Transverse colon (tissue), 4 donors: ENCODE measurements at regions not wholly inside any gene's neighbourhood (a gene's known extent, or its start where the extent isn't known, plus 50 kb on each side); places are given as distances from the start of the nearest gene placed in this dataset.

Experiments
- DNase-seq: peaks from one replicate; pipeline ENCODE4 v3.0.0-alpha.2; 2019
- H3K27ac ChIP-seq, 4 donors: fragments of 200-600 bp; sonication (generic); 2 replicates each; pipeline ENCODE4 v1.5.1; 2016 to 2018; ENCODE audit warnings: inconsistent platforms in 4 of 4
- H3K27me3 ChIP-seq: fragments of 200-600 bp; sonication (generic); 2 replicates; pipeline ENCODE4 v1.5.1; 2017; ENCODE audit warnings: inconsistent platforms
- H3K36me3 ChIP-seq, 4 donors: fragments of 200-600 bp; sonication (generic); 2 replicates each; pipeline ENCODE4 v1.5.1; 2017 to 2019; ENCODE audit warnings: inconsistent platforms in 4 of 4
- H3K4me1 ChIP-seq, 4 donors: fragments of 200-600 bp; sonication (generic); 2 replicates each; pipeline ENCODE4 v1.5.1; 2017 to 2020; ENCODE audit warnings: inconsistent platforms in 4 of 4
- H3K4me3 ChIP-seq, 4 donors: fragments of 200-600 bp; sonication (generic); 1 replicate in 1 of 4; 2 replicates in 3 of 4; pipeline versions ENCODE4 v1.5.1 to v1.6.1; 2017 to 2019; ENCODE audit warnings: inconsistent platforms in 4 of 4
- H3K9me3 ChIP-seq, 2 donors: fragments of 200-600 bp; sonication (generic); 2 replicates each; pipeline ENCODE4 v1.5.1; 2017 to 2019; ENCODE audit warnings: inconsistent platforms in 2 of 2
- CTCF ChIP-seq, 5 experiments: fragments of 200-600 bp in 3 of 5; fragments of 450-650 bp in 2 of 5; sonication (generic) in 3 of 5; IDR thresholded peaks; 1 replicate in 2 of 5; 2 replicates in 3 of 5; pipeline ENCODE4 v1.5.1; 2016 to 2017; ENCODE audit warnings: antibody characterized with exemption in 5 of 5, inconsistent platforms in 3 of 5, mild to moderate bottlenecking in 2 of 5, moderate library complexity in 1 of 5
- EP300 ChIP-seq: sonication (generic); formaldehyde crosslinking; IDR thresholded peaks from one replicate; pipeline ENCODE4 v1.6.1; 2017; ENCODE audit warnings: antibody characterized with exemption, low read depth
- POLR2A ChIP-seq: fragments of 450-650 bp; IDR thresholded peaks from one replicate; pipeline ENCODE4 v1.6.1; 2016; ENCODE audit warnings: antibody characterized with exemption, mild to moderate bottlenecking, moderate library complexity
- POLR2AphosphoS5 ChIP-seq, 3 donors: sonication (generic); formaldehyde crosslinking; IDR thresholded peaks; one replicate each; pipeline ENCODE4 v1.6.1; 2016; ENCODE audit warnings: antibody characterized with exemption in 3 of 3
- WGBS, 2 donors: methylation state at CpG; one replicate each; pipeline ENCODE4 v1.1.5; 2018; ENCODE audit warnings: low coverage in 1 of 2; 5-methylcytosine and 5-hydroxymethylcytosine counted together
- in situ Hi-C, 4 donors: fragments of 200-750 bp; cut with MboI; loops; one replicate each; pipeline versions ENCODE4 v1.15.0 to v1.15.1; 2017; ENCODE audit warnings: low sequenced_read_pairs in 3 of 4, low pct_ligation_motif_present in 1 of 4, low pct_unique_long_range_greater_than_20kb in 1 of 4
- intact Hi-C: fragments of 100-400 bp; cut with DNase I; formaldehyde crosslinking; loops from one replicate; pipeline ENCODE4 v1.15.1; 2023; ENCODE audit warnings: low total_unique reads

DNA sequence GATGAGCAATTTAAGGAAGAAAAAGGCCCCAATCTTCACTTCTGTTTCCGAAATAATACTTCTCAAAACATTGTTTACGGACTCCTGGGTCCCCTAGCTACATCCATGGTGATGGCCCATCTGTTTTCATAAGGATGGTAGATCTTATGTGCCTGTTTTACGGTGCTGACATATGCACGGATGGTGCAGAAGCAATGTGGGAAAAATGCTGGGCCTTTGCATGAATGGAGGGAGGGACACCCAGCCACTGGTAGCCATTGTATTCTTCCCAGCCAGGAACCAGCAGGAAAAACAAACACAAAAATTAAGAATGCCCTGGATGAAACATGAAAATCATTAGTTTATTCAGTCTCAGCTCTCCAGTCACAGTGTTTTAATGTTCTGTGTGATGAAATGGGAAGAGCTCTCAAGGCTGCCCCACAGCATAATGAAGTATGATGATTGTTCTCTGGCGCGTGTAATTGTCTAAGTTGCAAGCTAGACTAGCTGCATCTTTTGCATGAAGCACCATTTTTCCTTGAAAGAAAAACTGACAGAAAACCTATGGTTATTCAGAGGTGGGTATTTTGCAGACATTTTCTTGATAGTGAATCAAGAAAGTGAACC, 1201.1 kb upstream of the SLC10A2 start:
- WGBS, 2 donors = 81 to 85% methylated on average over 6 of the region's 6 CpGs
- no peak overlapping the region for H3K4me3 ChIP-seq
- no peak for DNase-seq
- intact Hi-C loops = no loop called here
- no peaks in the 10 kb centered on the region for H3K36me3 ChIP-seq
- no peak for TF ChIP-seq POLR2A
- TF ChIP-seq POLR2AphosphoS5 (IDR thresholded peaks at IDR 0.05) = no peak
- no peak for TF ChIP-seq CTCF (IDR thresholded peaks at IDR 0.05)
- no peak for TF ChIP-seq EP300
- H3K9me3 ChIP-seq = no peaks in the 10 kb centered on the region
- H3K4me1 ChIP-seq = no peaks in the 10 kb centered on the region
- in situ Hi-C loops = no loop called here
- no peak overlapping the region for H3K27ac ChIP-seq
- H3K27me3 ChIP-seq = no peaks in the 10 kb centered on the region

GRCh38 chr13:104256701-104257100, 1190.5 kb upstream of the SLC10A2 start:
- no peak for TF ChIP-seq CTCF (IDR thresholded peaks at IDR 0.05)
- no peak for TF ChIP-seq EP300
- no peak for TF ChIP-seq POLR2A
- TF ChIP-seq POLR2AphosphoS5 (IDR thresholded peaks at IDR 0.05) = no peak
- in situ Hi-C loops = no loop called here
- no peak overlapping the region for H3K4me3 ChIP-seq
- H3K9me3 ChIP-seq = no peaks in the 10 kb centered on the region
- intact Hi-C loops = no loop called here
- no peaks in the 10 kb centered on the region for H3K27me3 ChIP-seq
- DNase-seq = no peak
- no peak overlapping the region for H3K27ac ChIP-seq
- no peaks in the 10 kb centered on the region for H3K36me3 ChIP-seq
- WGBS, 2 donors = 60 to 75% methylated on average over 2 to 3 of the region's 3 CpGs
- H3K4me1 ChIP-seq = no peaks in the 10 kb centered on the region

GRCh38 chr13:104253063-104253680, 1187.0 kb upstream of the SLC10A2 start:
- TF ChIP-seq POLR2A (no peak), CTCF (IDR thresholded peaks at IDR 0.05) (no peak), POLR2AphosphoS5 (IDR thresholded peaks at IDR 0.05) (no peak)
- no peaks in the 10 kb centered on the region for H3K36me3 ChIP-seq
- no peaks in the 10 kb centered on the region for H3K4me1 ChIP-seq
- H3K9me3 ChIP-seq = no peaks in the 10 kb centered on the region
- in situ Hi-C loops = no loop called here
- DNase-seq = no peak
- H3K4me3 ChIP-seq = no peak overlapping the region
- H3K27ac ChIP-seq = no peak overlapping the region
- no peaks in the 10 kb centered on the region for H3K27me3 ChIP-seq
- intact Hi-C loops = no loop called here
- WGBS, 2 donors = 38 to 40% methylated on average over 5 of the region's 5 CpGs

- no peak for TF ChIP-seq CTCF (IDR thresholded peaks at IDR 0.05)
- no peaks in the 10 kb centered on the region for H3K4me1 ChIP-seq
- intact Hi-C loops = no loop called here
These were observed 1185.7 kb upstream of the SLC10A2 start for GRCh38 chr13:104251931-104252330.

More at GRCh38 chr13:104251931-104252330, 1185.7 kb upstream of the SLC10A2 start:
- in situ Hi-C loops = no loop called here
- Histone ChIP-seq H3K9me3 (no peaks in the 10 kb centered on the region), H3K27me3 (no peaks in the 10 kb centered on the region), H3K27ac (no peak overlapping the region), H3K4me3 (no peak overlapping the region), H3K36me3 (no peaks in the 10 kb centered on the region)
- no peak for DNase-seq
